ENCODE measurements at regions not wholly inside any gene's neighbourhood (a gene's known extent, or its start where the extent isn't known, plus 50 kb on each side); places are given as distances from the start of the nearest gene placed in this dataset.

- in situ Hi-C loops (cut with MboI; ENCODE audit: low pct_unique_long_range_greater_than_20kb, low sequenced_read_pairs, unreplicated experiment): no loop called here
- no peak for DNase-seq (ENCODE audit: low spot score)
- TF ChIP-seq CTCF (IDR thresholded peaks at IDR 0.05; ENCODE audit: extremely low read depth, insufficient read depth, missing control alignments): no peak
Measured at GRCh38 chr14:48937541-48938195, 648.5 kb downstream of the RPS29 start.

- in situ Hi-C loops (cut with MboI; ENCODE audit: low pct_unique_long_range_greater_than_20kb, low sequenced_read_pairs, unreplicated experiment): no loop called here
- no peak for TF ChIP-seq CTCF (IDR thresholded peaks at IDR 0.05; ENCODE audit: extremely low read depth, insufficient read depth, missing control alignments)
- DNase-seq (ENCODE audit: low spot score): no peak
Measured at GRCh38 chr14:48936849-48937248, 649.3 kb downstream of the RPS29 start.

- DNase-seq (ENCODE audit: low spot score): no peak
- in situ Hi-C loops (cut with MboI; ENCODE audit: low pct_unique_long_range_greater_than_20kb, low sequenced_read_pairs, unreplicated experiment): no loop called here
- no peak for TF ChIP-seq CTCF (IDR thresholded peaks at IDR 0.05; ENCODE audit: extremely low read depth, insufficient read depth, missing control alignments)
Measured at GRCh38 chr14:48936362-48936761, 649.8 kb downstream of the RPS29 start.

- no peak for TF ChIP-seq CTCF (IDR thresholded peaks at IDR 0.05; ENCODE audit: extremely low read depth, insufficient read depth, missing control alignments)
- in situ Hi-C loops (cut with MboI; ENCODE audit: low pct_unique_long_range_greater_than_20kb, low sequenced_read_pairs, unreplicated experiment): no loop called here
- no peak for DNase-seq (ENCODE audit: low spot score)
Measured at GRCh38 chr14:48925184-48925583, 661.0 kb downstream of the RPS29 start.

- in situ Hi-C loops (cut with MboI; ENCODE audit: low pct_unique_long_range_greater_than_20kb, low sequenced_read_pairs, unreplicated experiment): no loop called here
- DNase-seq (ENCODE audit: low spot score): no peak
Measured at GRCh38 chr14:48914921-48915320, 671.3 kb downstream of the RPS29 start.

GRCh38 chr14:48914382-48914781, 671.8 kb downstream of the RPS29 start:
- in situ Hi-C loops (cut with MboI; ENCODE audit: low pct_unique_long_range_greater_than_20kb, low sequenced_read_pairs, unreplicated experiment): no loop called here
- no peak for TF ChIP-seq CTCF (IDR thresholded peaks at IDR 0.05; ENCODE audit: extremely low read depth, insufficient read depth, missing control alignments)
- DNase-seq (ENCODE audit: low spot score): no peak

More at GRCh38 chr14:48914921-48915320, 671.3 kb downstream of the RPS29 start:
- no peak for TF ChIP-seq CTCF (IDR thresholded peaks at IDR 0.05; ENCODE audit: extremely low read depth, insufficient read depth, missing control alignments)
